Stomach (tissue), 8 donors: ENCODE measurements at regions not wholly inside any gene's neighbourhood (a gene's known extent, or its start where the extent isn't known, plus 50 kb on each side); places are given as distances from the start of the nearest gene placed in this dataset.

ENCODE experiments used
- DNase-seq, 2 donors: peaks; one replicate each; pipeline versions ENCODE4 v3.0.0 to v3.0.0-alpha.2; 2013 to 2019
- H3K27ac ChIP-seq, 5 donors: fragments of 200-600 bp in 4 of 5; sonication (generic) in 4 of 5; one replicate each; pipeline ENCODE4 v1.5.1; 2013 to 2019; ENCODE audit warnings: mild to moderate bottlenecking in 1 of 5, moderate library complexity in 1 of 5
- H3K27me3 ChIP-seq, 3 donors: fragments of 200-600 bp; sonication (generic); one replicate each; pipeline ENCODE4 v1.5.1; 2017 to 2019; ENCODE audit warnings: mixed run types in 1 of 3
- H3K36me3 ChIP-seq, 4 donors: fragments of 200-600 bp; sonication (generic); 1 replicate in 3 of 4; 2 replicates in 1 of 4; pipeline ENCODE4 v1.5.1; 2016 to 2019
- H3K4me1 ChIP-seq, 4 donors: fragments of 200-600 bp; sonication (generic); one replicate each; pipeline ENCODE4 v1.5.1; 2016 to 2019
- H3K4me3 ChIP-seq, 4 donors: fragments of 200-600 bp; sonication (generic) in 3 of 4; one replicate each; pipeline ENCODE4 v1.5.1; 2016 to 2019; ENCODE audit warnings: mild to moderate bottlenecking in 1 of 4
- H3K9me3 ChIP-seq, 4 donors: fragments of 200-600 bp; sonication (generic); one replicate each; pipeline ENCODE4 v1.5.1; 2016 to 2019
- EP300 ChIP-seq: sonication (generic); formaldehyde crosslinking; IDR thresholded peaks from one replicate; pipeline ENCODE4 v1.6.1; 2017; ENCODE audit warnings: antibody characterized with exemption
- POLR2A ChIP-seq, 4 donors: fragments of 450-650 bp; IDR thresholded peaks; one replicate each; pipeline ENCODE4 v1.6.1; 2016; ENCODE audit warnings: antibody characterized with exemption in 4 of 4, control low read depth in 2 of 4, mild to moderate bottlenecking in 1 of 4, moderate library complexity in 1 of 4
- POLR2AphosphoS5 ChIP-seq, 3 donors: sonication (generic); formaldehyde crosslinking; IDR thresholded peaks; one replicate each; pipeline ENCODE4 v1.6.1; 2016; ENCODE audit warnings: antibody characterized with exemption in 3 of 3
- WGBS, 5 donors: extraction: QIAGEN DNeasy Blood & Tissue Kit in 3 of 5; methylation state at CpG; one replicate each; pipeline versions ENCODE4 v1.1.5 to v1.1.7; 2013 to 2018; 5-methylcytosine and 5-hydroxymethylcytosine counted together
- intact Hi-C: fragments of 100-400 bp; cut with DNase I; formaldehyde crosslinking; loops from one replicate; pipeline ENCODE4 v1.15.1; 2023; ENCODE audit warnings: low total_unique reads
- TF ChIP-seq, protein P1 (sequence below), 7 experiments: fragments of 450-650 bp in 4 of 7; fragments of 200-600 bp in 3 of 7; sonication (generic) in 3 of 7; IDR thresholded peaks; one replicate each; pipeline ENCODE4 v1.5.1; 2016 to 2019; ENCODE audit warnings: antibody characterized with exemption in 7 of 7, control low read depth in 2 of 7, mild to moderate bottlenecking in 1 of 7
- donor health status: healthy with polysubstance abuse.
- donor health status: Bipolar disorder and iron deficiency.
- donor health status: healthy.

DNA sequence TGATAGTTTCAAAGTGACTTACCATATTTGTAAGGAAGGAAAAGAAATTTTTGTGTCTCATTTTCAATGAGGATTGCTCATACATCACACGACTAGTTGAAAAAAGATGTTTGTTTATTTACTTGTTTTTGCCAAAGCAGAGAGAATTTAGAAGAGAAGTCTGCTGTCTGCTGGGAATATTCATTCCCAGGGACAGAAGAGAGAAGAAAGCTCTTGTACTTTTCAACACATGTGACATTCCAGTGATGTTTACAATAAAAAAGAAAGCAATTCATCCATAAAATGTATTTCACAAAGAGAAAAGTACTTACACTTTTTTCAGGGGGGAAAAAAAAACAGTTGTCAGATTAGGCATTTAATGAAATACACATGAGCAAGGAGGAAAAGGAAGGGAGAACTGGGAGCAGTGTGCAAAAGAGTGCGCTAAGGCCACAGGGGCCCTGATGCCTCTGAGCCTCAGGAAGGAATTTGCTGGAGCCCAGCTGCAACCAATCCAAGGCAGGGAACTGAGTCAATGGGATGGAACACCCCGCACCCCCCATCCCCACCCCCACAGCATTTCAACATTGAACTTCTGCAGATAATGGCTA, 115.0 kb downstream of the RPAP3 start:
- Histone ChIP-seq H3K4me3 (no peak overlapping the region), H3K27me3 (no peaks in the 10 kb centered on the region)

DNA sequence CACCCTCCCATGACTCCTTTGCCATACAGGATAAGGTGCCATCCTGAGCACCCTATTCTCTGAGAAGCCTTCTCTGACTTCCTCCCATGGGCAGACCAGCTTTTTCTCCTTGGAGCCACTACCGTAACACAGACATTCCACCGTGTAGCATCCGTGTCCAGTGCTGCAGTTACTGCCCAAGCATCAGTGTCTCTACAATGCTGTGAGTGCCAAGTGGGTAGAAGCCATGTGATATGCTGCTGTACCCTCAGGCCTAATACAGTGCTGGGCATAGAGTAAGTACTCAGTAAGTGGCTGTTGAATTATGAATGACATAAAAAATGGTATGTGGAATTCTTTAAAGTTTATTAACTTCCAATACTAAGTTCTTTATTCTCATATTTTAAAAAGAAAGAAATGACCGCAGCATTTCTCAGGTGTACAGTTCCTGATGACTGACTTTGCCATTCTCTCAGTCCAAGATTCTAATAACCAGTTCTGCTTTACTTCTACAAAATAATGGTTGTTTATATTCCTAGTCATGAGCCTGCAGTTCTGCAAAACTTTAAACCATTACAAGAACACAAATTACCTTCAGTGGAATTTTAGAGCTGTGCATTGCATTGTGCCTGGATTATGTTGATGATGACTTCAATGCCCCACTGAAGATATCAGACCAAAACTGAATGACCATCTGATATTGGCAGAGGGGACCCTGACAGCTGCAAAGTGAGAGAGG, 118.7 kb downstream of the RPAP3 start:
- intact Hi-C loops, result no loop called here
- 76 to 89% (median 81%) methylated on average over 4 of the region's 4 CpGs for WGBS, 5 donors
- Histone ChIP-seq H3K27me3 (no peaks in the 10 kb centered on the region), H3K4me3 (no peak overlapping the region), H3K4me1 (peaks cover 0 to 9% (median 3%) of the 10 kb centered on the region in 4 donors), H3K9me3 (no peaks in the 10 kb centered on the region), H3K36me3 (no peaks in the 10 kb centered on the region), H3K27ac (no peak overlapping the region)
- DNase-seq, result no peak
- TF ChIP-seq, protein P1, sequence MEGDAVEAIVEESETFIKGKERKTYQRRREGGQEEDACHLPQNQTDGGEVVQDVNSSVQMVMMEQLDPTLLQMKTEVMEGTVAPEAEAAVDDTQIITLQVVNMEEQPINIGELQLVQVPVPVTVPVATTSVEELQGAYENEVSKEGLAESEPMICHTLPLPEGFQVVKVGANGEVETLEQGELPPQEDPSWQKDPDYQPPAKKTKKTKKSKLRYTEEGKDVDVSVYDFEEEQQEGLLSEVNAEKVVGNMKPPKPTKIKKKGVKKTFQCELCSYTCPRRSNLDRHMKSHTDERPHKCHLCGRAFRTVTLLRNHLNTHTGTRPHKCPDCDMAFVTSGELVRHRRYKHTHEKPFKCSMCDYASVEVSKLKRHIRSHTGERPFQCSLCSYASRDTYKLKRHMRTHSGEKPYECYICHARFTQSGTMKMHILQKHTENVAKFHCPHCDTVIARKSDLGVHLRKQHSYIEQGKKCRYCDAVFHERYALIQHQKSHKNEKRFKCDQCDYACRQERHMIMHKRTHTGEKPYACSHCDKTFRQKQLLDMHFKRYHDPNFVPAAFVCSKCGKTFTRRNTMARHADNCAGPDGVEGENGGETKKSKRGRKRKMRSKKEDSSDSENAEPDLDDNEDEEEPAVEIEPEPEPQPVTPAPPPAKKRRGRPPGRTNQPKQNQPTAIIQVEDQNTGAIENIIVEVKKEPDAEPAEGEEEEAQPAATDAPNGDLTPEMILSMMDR (IDR thresholded peaks at IDR 0.05), result no peak
- no peak for TF ChIP-seq EP300
- no peak for TF ChIP-seq POLR2AphosphoS5 (IDR thresholded peaks at IDR 0.05)
- no peak for TF ChIP-seq POLR2A (IDR thresholded peaks at IDR 0.05)

More for the DNA sequence above, 115.0 kb downstream of the RPAP3 start:
- WGBS, 5 donors, result 45 to 53% (median 51%) methylated on average over 3 of the region's 3 CpGs
- intact Hi-C loops, result no loop called here
- Histone ChIP-seq H3K27ac (no peak overlapping the region), H3K9me3 (no peaks in the 10 kb centered on the region), H3K36me3 (no peaks in the 10 kb centered on the region), H3K4me1 (peaks cover 0 to 9% (median 3%) of the 10 kb centered on the region in 4 donors)
- TF ChIP-seq EP300 (no peak), POLR2A (IDR thresholded peaks at IDR 0.05) (no peak), POLR2AphosphoS5 (IDR thresholded peaks at IDR 0.05) (no peak)
- TF ChIP-seq, protein P1 (IDR thresholded peaks at IDR 0.05), result no peak
- peak in 1 of 2 donors; percentile 41 for DNase-seq

GRCh38 chr12:47585507-47585906, 120.3 kb downstream of the RPAP3 start:
- H3K4me1 ChIP-seq, result no peaks in the 10 kb centered on the region
- WGBS, 5 donors, result 56 to 70% (median 67%) methylated on average over 2 of the region's 2 CpGs
- H3K27me3 ChIP-seq, result no peaks in the 10 kb centered on the region
- no peak overlapping the region for H3K27ac ChIP-seq
- intact Hi-C loops, result no loop called here
- TF ChIP-seq, protein P1 (IDR thresholded peaks at IDR 0.05), result no peak
- TF ChIP-seq EP300 (no peak), POLR2A (IDR thresholded peaks at IDR 0.05) (no peak), POLR2AphosphoS5 (IDR thresholded peaks at IDR 0.05) (no peak)
- H3K4me3 ChIP-seq, result no peak overlapping the region
- H3K36me3 ChIP-seq, result no peaks in the 10 kb centered on the region
- no peak for DNase-seq
- no peaks in the 10 kb centered on the region for H3K9me3 ChIP-seq

GRCh38 chr12:47578836-47579235, 127.0 kb downstream of the RPAP3 start:
- no peaks in the 10 kb centered on the region for H3K4me1 ChIP-seq
- no peak for TF ChIP-seq POLR2AphosphoS5 (IDR thresholded peaks at IDR 0.05)
- no peak for TF ChIP-seq EP300
- TF ChIP-seq, protein P1 (IDR thresholded peaks at IDR 0.05), result no peak
- intact Hi-C loops, result no loop called here
- no peak overlapping the region for H3K4me3 ChIP-seq
- WGBS, 5 donors, result 72 to 85% (median 83%) methylated on average over 4 of the region's 4 CpGs
- H3K27me3 ChIP-seq, result no peaks in the 10 kb centered on the region
- no peak overlapping the region for H3K27ac ChIP-seq
- H3K9me3 ChIP-seq, result no peaks in the 10 kb centered on the region
- H3K36me3 ChIP-seq, result no peaks in the 10 kb centered on the region
- DNase-seq, result no peak
